Thymus (tissue), 11 donors: ENCODE measurements at regions not wholly inside any gene's neighbourhood (a gene's known extent, or its start where the extent isn't known, plus 50 kb on each side); places are given as distances from the start of the nearest gene placed in this dataset.

Experiments used
- DNase-seq, 9 donors: peaks; one replicate each; pipeline ENCODE4 v3.0.0-alpha.2; 2013; ENCODE audit warnings: low spot score in 9 of 9, low read depth in 6 of 9, missing footprints in 1 of 9
- H3K27ac ChIP-seq, 2 donors: one replicate each; pipeline ENCODE4 v1.5.1; 2013; ENCODE audit warnings: control low read depth in 1 of 2, low read depth in 1 of 2, low read length in 1 of 2, mild to moderate bottlenecking in 1 of 2, moderate library complexity in 1 of 2
- H3K27me3 ChIP-seq, 2 donors: one replicate each; pipeline ENCODE4 v1.5.1; 2013; ENCODE audit warnings: low read length in 1 of 2; ENCODE audit not compliant: control insufficient read depth in 2 of 2, insufficient read depth in 1 of 2
- H3K36me3 ChIP-seq, 2 donors: one replicate each; pipeline ENCODE4 v1.5.1; 2013; ENCODE audit warnings: low read length in 1 of 2, mild to moderate bottlenecking in 1 of 2, moderate library complexity in 1 of 2; ENCODE audit not compliant: control insufficient read depth in 2 of 2, insufficient read depth in 2 of 2
- H3K4me1 ChIP-seq, 2 donors: one replicate each; pipeline ENCODE4 v1.5.1; 2013; ENCODE audit warnings: low read length in 2 of 2; ENCODE audit not compliant: control insufficient read depth in 2 of 2, insufficient read depth in 2 of 2
- H3K4me3 ChIP-seq, 2 donors: one replicate each; pipeline ENCODE4 v1.5.1; 2013; ENCODE audit warnings: low read length in 2 of 2, control low read depth in 1 of 2, mild to moderate bottlenecking in 1 of 2
- H3K9me3 ChIP-seq, 2 donors: one replicate each; pipeline ENCODE4 v1.5.1; 2013; ENCODE audit warnings: low read length in 1 of 2, mild to moderate bottlenecking in 1 of 2; ENCODE audit not compliant: control insufficient read depth in 2 of 2, insufficient read depth in 1 of 2
- WGBS: extraction: QIAGEN DNeasy Blood & Tissue Kit; methylation state at CpG from one replicate; pipeline ENCODE4 v1.1.7; 2013; 5-methylcytosine and 5-hydroxymethylcytosine counted together
- donor health status: healthy.

DNA sequence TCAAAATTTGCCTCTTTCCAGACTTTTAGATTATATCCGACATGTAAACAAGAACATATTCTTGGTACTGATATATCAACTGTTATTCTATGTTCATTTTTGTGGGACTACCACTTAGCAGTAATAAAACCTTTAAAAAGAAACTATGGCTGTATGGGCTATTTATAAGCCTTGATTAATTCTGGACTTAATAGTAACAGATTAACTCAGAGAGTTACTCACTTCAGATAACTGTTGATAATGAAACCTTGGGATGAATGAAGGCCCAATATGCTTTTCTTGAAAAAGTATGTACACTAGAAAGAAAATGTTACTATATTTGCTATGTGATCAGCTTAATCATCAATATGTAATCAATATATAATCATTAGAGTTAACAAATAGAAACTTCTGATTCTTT, 595.9 kb upstream of the BOD1L1 start:
- Histone ChIP-seq H3K9me3 (no peaks in the 10 kb centered on the region), H3K4me3 (no peak overlapping the region), H3K4me1 (no peaks in the 10 kb centered on the region), H3K36me3 (no peaks in the 10 kb centered on the region), H3K27me3 (no peaks in the 10 kb centered on the region), H3K27ac (no peak overlapping the region)
- WGBS, result 99% methylated on average over 1 of the region's 1 CpG
- DNase-seq, result no peak

DNA sequence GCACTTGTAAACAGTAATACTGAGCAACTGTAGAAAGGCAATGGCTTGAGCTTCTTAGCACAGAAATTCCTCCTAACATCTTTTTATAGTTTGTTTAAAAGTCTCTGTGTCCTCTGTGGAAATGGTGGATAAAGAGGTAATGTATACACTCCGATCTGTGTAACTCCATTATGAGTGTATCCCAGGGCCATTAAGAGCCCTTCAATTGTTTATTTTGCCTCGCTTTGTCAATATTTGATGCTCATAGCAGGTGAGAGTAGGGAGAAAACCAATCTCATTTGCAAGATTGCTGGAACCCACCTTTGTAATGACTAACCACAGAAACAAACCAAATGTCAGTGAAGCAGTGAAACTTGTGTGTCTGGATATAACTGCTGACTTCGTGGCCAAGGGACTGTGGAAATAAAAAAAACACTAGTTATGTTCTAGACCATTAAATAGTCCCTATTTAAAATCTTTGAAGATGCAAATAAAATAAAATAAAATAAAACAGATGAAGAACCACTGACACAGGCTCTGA, 598.2 kb upstream of the BOD1L1 start:
- WGBS, result 91% methylated on average over 3 of the region's 3 CpGs
- Histone ChIP-seq H3K27ac (no peak overlapping the region), H3K4me1 (no peaks in the 10 kb centered on the region), H3K36me3 (no peaks in the 10 kb centered on the region), H3K27me3 (no peaks in the 10 kb centered on the region), H3K4me3 (no peak overlapping the region), H3K9me3 (no peaks in the 10 kb centered on the region)
- DNase-seq, result no peak

DNA sequence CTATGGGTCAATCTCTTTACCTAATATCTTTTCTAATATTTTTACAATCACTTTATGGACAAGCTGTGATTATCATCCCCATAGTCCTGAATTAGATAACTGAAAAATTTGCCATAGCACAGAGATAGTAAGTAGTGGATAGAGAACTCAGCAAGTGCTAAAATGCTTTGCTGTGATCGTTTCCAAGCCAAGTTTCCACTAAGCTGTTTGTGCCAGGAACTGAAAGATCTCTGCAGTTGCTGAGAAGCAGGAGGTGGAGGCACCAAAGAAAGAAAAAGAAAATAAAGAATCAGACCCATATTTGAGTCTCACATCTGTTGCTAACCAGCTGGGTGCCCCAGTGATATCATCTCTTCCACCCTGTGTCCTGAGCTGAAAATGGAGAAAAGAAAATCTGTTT, 605.6 kb upstream of the BOD1L1 start:
- H3K27ac ChIP-seq, result no peak overlapping the region
- no peaks in the 10 kb centered on the region for H3K27me3 ChIP-seq
- H3K9me3 ChIP-seq, result no peaks in the 10 kb centered on the region
- H3K36me3 ChIP-seq, result no peaks in the 10 kb centered on the region
- no peaks in the 10 kb centered on the region for H3K4me1 ChIP-seq
- WGBS, result 86% methylated on average over 1 of the region's 1 CpG
- H3K4me3 ChIP-seq, result no peak overlapping the region
- DNase-seq, result no peak

DNA sequence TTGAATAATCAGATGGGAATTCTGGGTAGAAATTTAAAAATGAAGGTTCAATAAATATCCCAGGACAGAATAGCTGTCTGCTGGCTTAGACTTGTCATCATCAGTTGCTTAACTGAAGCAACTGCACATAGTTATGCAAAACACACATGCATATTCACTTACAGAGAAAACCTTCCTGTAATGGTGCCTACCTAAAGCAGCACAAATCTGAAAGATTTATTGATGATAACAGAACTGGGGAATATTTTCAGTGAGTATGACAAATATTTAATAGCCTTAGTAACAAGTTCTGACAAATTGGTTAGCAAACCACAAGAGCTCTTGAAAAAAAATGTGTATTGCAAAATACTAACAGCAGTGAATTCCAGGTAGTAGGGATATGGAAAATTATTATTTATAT, 606.8 kb upstream of the BOD1L1 start:
- H3K4me3 ChIP-seq, result no peak overlapping the region
- H3K27ac ChIP-seq, result no peak overlapping the region
- DNase-seq, result no peak
- H3K4me1 ChIP-seq, result no peaks in the 10 kb centered on the region
- no peaks in the 10 kb centered on the region for H3K9me3 ChIP-seq
- H3K27me3 ChIP-seq, result no peaks in the 10 kb centered on the region
- H3K36me3 ChIP-seq, result no peaks in the 10 kb centered on the region

DNA sequence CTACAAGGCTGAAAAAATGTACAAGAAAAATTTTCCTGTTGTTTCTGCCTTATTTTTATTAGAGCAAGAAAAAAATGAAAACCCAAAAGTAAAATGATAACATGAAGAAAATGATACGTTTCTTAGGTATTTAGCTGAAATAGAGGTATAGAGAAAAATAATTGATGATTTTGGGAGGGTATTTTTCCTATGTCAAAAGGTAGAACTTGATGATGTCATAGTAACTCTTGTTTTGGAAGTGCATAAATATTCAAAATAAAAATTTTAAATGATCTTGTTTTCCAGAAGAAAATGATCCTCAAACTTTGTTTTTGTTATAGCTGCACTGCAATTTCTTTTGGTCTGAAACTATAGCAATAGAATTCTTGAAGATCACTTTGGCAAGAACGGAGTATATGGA, 608.8 kb upstream of the BOD1L1 start:
- Histone ChIP-seq H3K4me1 (no peaks in the 10 kb centered on the region), H3K27me3 (no peaks in the 10 kb centered on the region), H3K27ac (no peak overlapping the region), H3K4me3 (no peak overlapping the region), H3K9me3 (no peaks in the 10 kb centered on the region), H3K36me3 (no peaks in the 10 kb centered on the region)
- WGBS, result 92% methylated on average over 2 of the region's 2 CpGs
- DNase-seq, result no peak

DNA sequence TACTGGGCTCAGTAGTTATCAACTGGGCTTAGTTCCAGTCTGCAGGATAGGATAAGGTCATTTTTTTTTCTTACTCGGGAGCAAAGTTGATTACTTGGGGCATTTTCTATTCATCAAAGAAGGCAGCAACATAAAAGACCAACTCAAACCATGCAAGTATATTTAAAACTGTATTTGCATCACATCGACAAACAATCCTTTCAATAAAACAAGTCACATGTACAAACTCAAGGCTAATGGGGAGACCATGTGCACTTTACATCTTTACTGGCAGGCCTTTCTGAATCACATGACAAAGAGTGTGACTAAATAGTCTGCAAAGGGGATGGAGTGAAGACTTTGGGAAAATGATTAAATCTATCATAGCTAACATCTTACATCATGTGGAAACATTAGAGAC, 610.4 kb upstream of the BOD1L1 start:
- WGBS, result 94% methylated on average over 2 of the region's 2 CpGs
- no peaks in the 10 kb centered on the region for H3K9me3 ChIP-seq
- no peak overlapping the region for H3K27ac ChIP-seq
- no peak overlapping the region for H3K4me3 ChIP-seq
- no peak for DNase-seq
- H3K36me3 ChIP-seq, result no peaks in the 10 kb centered on the region
- H3K4me1 ChIP-seq, result no peaks in the 10 kb centered on the region
- no peaks in the 10 kb centered on the region for H3K27me3 ChIP-seq

DNA sequence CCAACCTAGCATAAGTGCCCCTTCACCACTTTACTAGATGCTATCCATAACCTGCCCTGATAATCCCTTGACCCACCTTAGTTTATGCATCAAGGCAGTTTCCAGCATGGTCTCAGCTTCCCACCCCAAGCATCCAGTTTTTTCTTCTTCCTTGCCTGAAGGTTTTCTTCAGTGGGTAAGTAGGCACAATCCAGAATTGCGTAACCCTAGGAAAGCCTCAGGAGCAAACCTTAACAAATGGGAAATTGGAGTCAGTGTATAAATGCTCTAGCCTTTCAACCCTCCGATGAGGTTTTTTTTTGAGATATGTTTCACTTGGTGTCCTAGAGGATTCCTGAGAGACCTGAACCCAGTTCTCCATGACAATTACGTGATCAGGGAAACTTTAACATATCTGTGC, 614.0 kb upstream of the BOD1L1 start:
- H3K27ac ChIP-seq, result no peak overlapping the region
- no peaks in the 10 kb centered on the region for H3K9me3 ChIP-seq
- no peak overlapping the region for H3K4me3 ChIP-seq
- no peaks in the 10 kb centered on the region for H3K27me3 ChIP-seq
- H3K4me1 ChIP-seq, result no peaks in the 10 kb centered on the region
- DNase-seq, result no peak
- 95% methylated on average over 3 of the region's 3 CpGs for WGBS
- H3K36me3 ChIP-seq, result no peaks in the 10 kb centered on the region

DNA sequence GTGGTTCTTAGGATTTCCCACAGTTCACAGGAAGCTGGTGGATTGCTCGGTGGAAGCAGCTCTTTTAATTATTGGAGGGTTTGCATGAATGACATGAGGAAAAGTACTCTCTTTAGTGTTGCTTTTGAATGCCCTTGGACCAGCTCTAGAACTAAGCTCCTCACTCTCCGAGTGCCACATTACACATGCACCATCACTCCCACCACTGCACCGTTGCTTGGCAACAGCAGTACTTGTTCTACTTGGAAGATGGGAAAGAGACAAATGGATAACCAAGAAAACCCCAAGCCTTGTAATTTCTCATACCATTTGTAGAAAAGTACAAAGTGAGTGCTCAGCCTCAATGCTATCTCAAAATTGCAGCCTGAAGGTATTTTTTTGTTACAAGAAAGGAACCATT, 620.2 kb upstream of the BOD1L1 start:
- Histone ChIP-seq H3K9me3 (no peaks in the 10 kb centered on the region), H3K27me3 (no peaks in the 10 kb centered on the region), H3K27ac (no peak overlapping the region), H3K4me1 (no peaks in the 10 kb centered on the region), H3K36me3 (no peaks in the 10 kb centered on the region), H3K4me3 (no peak overlapping the region)
- DNase-seq, result no peak
- WGBS, result 96% methylated on average over 3 of the region's 3 CpGs

DNA sequence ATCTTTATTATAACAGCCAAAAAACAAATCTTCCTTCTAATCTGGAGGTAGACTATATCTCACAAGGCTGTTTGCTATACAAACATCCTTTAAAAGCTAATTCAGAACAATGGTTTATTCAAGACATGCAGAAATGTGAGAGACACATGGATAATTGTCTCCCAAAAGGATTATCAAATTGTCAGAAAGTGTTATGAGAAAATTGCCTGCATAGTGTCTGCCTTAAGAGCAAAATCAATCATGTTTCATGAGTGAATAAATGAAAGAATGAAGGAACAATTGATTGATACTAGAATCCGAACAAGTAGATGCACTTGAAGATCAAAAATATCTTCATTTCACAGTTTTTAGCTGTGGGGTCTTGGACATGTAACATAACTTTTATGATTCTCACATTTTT, 621.7 kb upstream of the BOD1L1 start:
- 96% methylated on average over 1 of the region's 1 CpG for WGBS
- Histone ChIP-seq H3K27me3 (no peaks in the 10 kb centered on the region), H3K36me3 (no peaks in the 10 kb centered on the region)

DNA sequence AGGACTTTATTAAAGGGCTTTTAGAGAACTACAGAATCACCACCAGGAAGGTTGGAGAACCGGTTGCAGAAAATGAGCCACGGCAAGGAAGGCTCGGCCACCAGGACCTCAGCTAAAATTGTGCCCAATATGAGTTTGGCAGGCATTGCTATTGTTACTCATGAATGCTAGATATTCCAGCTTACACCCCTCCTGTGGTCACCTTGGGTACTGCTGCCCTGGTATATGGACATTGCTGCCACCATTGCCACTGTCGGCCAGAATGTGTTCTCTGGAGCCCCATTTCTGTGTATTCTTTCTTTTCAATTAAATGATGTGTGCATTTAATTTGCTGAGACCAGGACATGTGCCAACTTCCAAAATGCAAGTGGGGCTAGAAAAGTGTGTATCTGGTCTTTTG, 626.7 kb upstream of the BOD1L1 start:
- WGBS, result 98% methylated on average over 4 of the region's 4 CpGs

More for the DNA sequence above, 621.7 kb upstream of the BOD1L1 start:
- no peaks in the 10 kb centered on the region for H3K9me3 ChIP-seq
- H3K4me3 ChIP-seq, result no peak overlapping the region
- no peaks in the 10 kb centered on the region for H3K4me1 ChIP-seq
- H3K27ac ChIP-seq, result no peak overlapping the region
- no peak for DNase-seq

More for the DNA sequence above, 626.7 kb upstream of the BOD1L1 start:
- H3K27me3 ChIP-seq, result no peaks in the 10 kb centered on the region
- H3K9me3 ChIP-seq, result no peaks in the 10 kb centered on the region
- DNase-seq, result no peak
- H3K4me3 ChIP-seq, result no peak overlapping the region
- no peaks in the 10 kb centered on the region for H3K4me1 ChIP-seq
- H3K36me3 ChIP-seq, result no peaks in the 10 kb centered on the region
- no peak overlapping the region for H3K27ac ChIP-seq
